B cell (primary cell): ENCODE measurements at regions not wholly inside any gene's neighbourhood (a gene's known extent, or its start where the extent isn't known, plus 50 kb on each side); places are given as distances from the start of the nearest gene placed in this dataset.

Experiments
- ATAC-seq: fragments of 200-7000 bp; cut with Tn5 transposase; one replicate; pipeline ENCODE4 v1.10.0; 2021; ENCODE audit warnings: low read depth, mild to moderate bottlenecking, moderate number of reproducible peaks, moderate library complexity
- CTCF ChIA-PET: fragments of 350-600 bp; sonication (Branson Sonifier 250); formaldehyde crosslinking; loops from one replicate; lab custom pipeline; 2021; ENCODE audit warnings: antibody characterized with exemption, inconsistent platforms; lab: Charles Lee
- POLR2A ChIA-PET: fragments of 350-600 bp; sonication (Branson Sonifier 250); formaldehyde crosslinking; loops from one replicate; lab custom pipeline; 2021; ENCODE audit warnings: antibody characterized with exemption; lab: Charles Lee
- DNase-seq: peaks from one replicate; pipeline ENCODE4 v3.0.0; 2013
- H2AFZ ChIP-seq: 2 replicates; pipeline ENCODE4 v1.6.1; 2012; ENCODE audit warnings: mild to moderate bottlenecking, low read depth, low read length; ENCODE audit not compliant: insufficient read depth, poor library complexity, severe bottlenecking
- H3K27ac ChIP-seq, 2 donors: 1 replicate in 1 of 2; 2 replicates in 1 of 2; pipeline ENCODE4 v1.5.1; 2012 to 2013; ENCODE audit warnings: low read length in 2 of 2, mild to moderate bottlenecking in 2 of 2, moderate library complexity in 1 of 2
- H3K27me3 ChIP-seq, 4 experiments: fragments of 200-600 bp in 1 of 4; sonication (generic) in 1 of 4; replicated peaks in 1 of 4; 1 replicate in 2 of 4; 2 replicates in 2 of 4; pipeline versions ENCODE4 v1.6.1 to v1.7.0; 2013 to 2016; ENCODE audit warnings: low read length in 3 of 4, mild to moderate bottlenecking in 2 of 4, mixed read lengths in 1 of 4, moderate library complexity in 1 of 4; ENCODE audit not compliant: insufficient read depth in 4 of 4, control insufficient read depth in 3 of 4; ENCODE audit errors: control extremely low read depth in 1 of 4
- H3K36me3 ChIP-seq, 2 experiments: replicated peaks in 1 of 2; 1 replicate in 1 of 2; 2 replicates in 1 of 2; pipeline versions ENCODE4 v1.6.1 to v1.7.1; 2013; ENCODE audit warnings: low read length in 1 of 2; ENCODE audit not compliant: insufficient read depth in 2 of 2, control insufficient read depth in 1 of 2; ENCODE audit errors: control extremely low read depth in 1 of 2, extremely low read depth in 1 of 2
- H3K4me1 ChIP-seq, 2 donors: fragments of 200-600 bp in 1 of 2; sonication (generic) in 1 of 2; 1 replicate in 1 of 2; 2 replicates in 1 of 2; pipeline versions ENCODE4 v1.5.1 to v1.6.1; 2013 to 2017; ENCODE audit warnings: low read length in 2 of 2; ENCODE audit not compliant: control insufficient read depth in 2 of 2, insufficient read depth in 2 of 2
- H3K4me2 ChIP-seq: replicated peaks from 2 replicates; pipeline ENCODE3; 2012; ENCODE audit warnings: mild to moderate bottlenecking, low read depth, low read length; ENCODE audit not compliant: poor library complexity, severe bottlenecking
- H3K4me3 ChIP-seq, 5 experiments: fragments of 200-600 bp in 1 of 5; sonication (generic) in 1 of 5; 1 replicate in 3 of 5; 2 replicates in 2 of 5; pipeline versions ENCODE4 v1.5.1 to v1.7.0; 2011 to 2016; ENCODE audit warnings: low read length in 4 of 5, mild to moderate bottlenecking in 4 of 5, low read depth in 2 of 5, control low read depth in 1 of 5, moderate library complexity in 1 of 5; ENCODE audit not compliant: insufficient read depth in 1 of 5; ENCODE audit errors: control extremely low read depth in 1 of 5, extremely low read depth in 1 of 5
- H3K79me2 ChIP-seq: fragments of 200-600 bp; sonication (generic); one replicate; pipeline ENCODE4 v1.6.0; 2016; ENCODE audit warnings: low read length; ENCODE audit not compliant: control insufficient read depth, insufficient read depth
- H3K9ac ChIP-seq: fragments of 200-600 bp; sonication (generic); 2 replicates; pipeline ENCODE4 v1.6.1; 2017; ENCODE audit warnings: mild to moderate bottlenecking, low read length, moderate library complexity
- H3K9me3 ChIP-seq, 3 donors: one replicate each; pipeline versions ENCODE4 v1.6.1 to v1.7.1; 2013; ENCODE audit warnings: low read length in 2 of 3; ENCODE audit not compliant: control insufficient read depth in 2 of 3, insufficient read depth in 1 of 3; ENCODE audit errors: control extremely low read depth in 1 of 3
- H4K20me1 ChIP-seq: 2 replicates; pipeline ENCODE4 v1.6.0; 2012; ENCODE audit warnings: mild to moderate bottlenecking, low read length; ENCODE audit not compliant: insufficient read depth, control insufficient read depth, poor library complexity, severe bottlenecking
- H3K27ac Mint-ChIP-seq: one replicate; pipeline ENCODE4 v1.8.0; 2021; ENCODE audit warnings: mixed read lengths
- H3K27me3 Mint-ChIP-seq: one replicate; pipeline ENCODE4 v1.8.0; 2021; ENCODE audit warnings: mixed read lengths
- H3K4me1 Mint-ChIP-seq: one replicate; pipeline ENCODE4 v1.8.0; 2021; ENCODE audit warnings: mixed read lengths
- H3K4me3 Mint-ChIP-seq: one replicate; pipeline ENCODE4 v1.8.0; 2021; ENCODE audit warnings: mixed read lengths
- H3K9me3 Mint-ChIP-seq: one replicate; pipeline ENCODE4 v1.8.0; 2022; ENCODE audit warnings: mixed read lengths; ENCODE audit not compliant: insufficient read depth
- CTCF ChIP-seq: fragments of 200-600 bp; IDR thresholded peaks from one replicate; pipeline ENCODE4 v1.8.0; 2022; ENCODE audit warnings: antibody characterized with exemption, mild to moderate bottlenecking
- EZH2 ChIP-seq: IDR thresholded peaks from 2 replicates; pipeline ENCODE4 v1.6.1; 2012; ENCODE audit warnings: borderline replicate concordance, low read depth, mild to moderate bottlenecking, moderate library complexity, low read length; ENCODE audit not compliant: insufficient read depth, poor library complexity, severe bottlenecking
- WGBS: methylation state at CpG from one replicate; pipeline ENCODE4 v1.1.5; 2013; ENCODE audit warnings: missing lambda C conversion rate; ENCODE audit not compliant: insufficient coverage; 5-methylcytosine and 5-hydroxymethylcytosine counted together
- intact Hi-C: fragments of 100-400 bp; cut with micrococcal nuclease; formaldehyde crosslinking; loops from one replicate; pipeline ENCODE4 v1.10.0; 2022

- Histone ChIP-seq H3K36me3 (no peaks in the 10 kb centered on the region), H4K20me1 (no peaks in the 10 kb centered on the region), H3K9ac (no peak overlapping the region), H2AFZ (no peak overlapping the region), H3K27ac (no peak overlapping the region), H3K4me2 (no peak overlapping the region), H3K27me3 (peaks cover 0 to 13% (median 0%) of the 10 kb centered on the region in 4 experiments), H3K4me1 (peaks cover 9 to 15% of the 10 kb centered on the region in 2 donors), H3K9me3 (peaks cover 0 to 3% (median 0%) of the 10 kb centered on the region in 3 donors), H3K4me3 (no peak overlapping the region), H3K79me2 (no peaks in the 10 kb centered on the region)
- POLR2A ChIA-PET = no interaction called here
- CTCF ChIA-PET = no interaction called here
- TF ChIP-seq EZH2 (no peak), CTCF (no peak)
- H3K4me3 Mint-ChIP-seq = no peak overlapping the region
- intact Hi-C loops = no loop called here
- peaks cover 18% of the 10 kb centered on the region for H3K4me1 Mint-ChIP-seq
- WGBS = 98% methylated on average over 4 of the region's 5 CpGs
- H3K9me3 Mint-ChIP-seq = no peaks in the 10 kb centered on the region
- peaks cover 39% of the 10 kb centered on the region for H3K27me3 Mint-ChIP-seq
- no peak overlapping the region for H3K27ac Mint-ChIP-seq
- ATAC-seq (no peak), DNase-seq (no peak)
These were observed 359.6 kb downstream of the SHQ1 start for GRCh38 chr3:72488738-72489035.

GRCh38 chr3:72487946-72488737, 360.1 kb downstream of the SHQ1 start:
- peaks cover 19% of the 10 kb centered on the region for H3K4me1 Mint-ChIP-seq
- TF ChIP-seq CTCF (no peak), EZH2 (no peak)
- peaks cover 39% of the 10 kb centered on the region for H3K27me3 Mint-ChIP-seq
- H3K4me3 Mint-ChIP-seq = no peak overlapping the region
- Histone ChIP-seq H3K4me2 (no peak overlapping the region), H3K36me3 (no peaks in the 10 kb centered on the region), H3K4me1 (peaks cover 13 to 15% of the 10 kb centered on the region in 2 donors), H3K79me2 (no peaks in the 10 kb centered on the region), H3K9ac (no peak overlapping the region), H2AFZ (no peak overlapping the region), H3K4me3 (no peak overlapping the region), H3K27ac (no peak overlapping the region), H3K9me3 (peaks cover 0 to 3% (median 0%) of the 10 kb centered on the region in 3 donors), H3K27me3 (peaks cover 0 to 13% (median 0%) of the 10 kb centered on the region in 4 experiments), H4K20me1 (no peaks in the 10 kb centered on the region)
- intact Hi-C loops = no loop called here
- DNase-seq (no peak), ATAC-seq (no peak)
- no peak overlapping the region for H3K27ac Mint-ChIP-seq
- H3K9me3 Mint-ChIP-seq = no peaks in the 10 kb centered on the region
- CTCF ChIA-PET = no interaction called here
- POLR2A ChIA-PET = no interaction called here
- WGBS = 87% methylated on average over 8 of the region's 9 CpGs
